HEK293 (cell line): ENCODE measurements at regions not wholly inside any gene's neighbourhood (a gene's known extent, or its start where the extent isn't known, plus 50 kb on each side); places are given as distances from the start of the nearest gene placed in this dataset.

Experiments used
- GLIS2 ChIP-seq: fragments of 450-650 bp; formaldehyde crosslinking; IDR thresholded peaks from 2 replicates; pipeline ENCODE4 v1.5.1; 2016; ENCODE audit warnings: missing biosample characterization, missing genetic modification characterization
- HOXA7 ChIP-seq: sonication (generic); formaldehyde crosslinking; IDR thresholded peaks from 2 replicates; pipeline ENCODE4 v1.8.1; 2022; ENCODE audit warnings: missing genetic modification reagents, borderline replicate concordance
- YY1 ChIP-seq: fragments of 450-650 bp; formaldehyde crosslinking; IDR thresholded peaks from 2 replicates; pipeline ENCODE4 v1.5.1; 2018; ENCODE audit warnings: missing biosample characterization, missing genetic modification characterization
- ZFP69B ChIP-seq: fragments of 450-650 bp; formaldehyde crosslinking; IDR thresholded peaks from 2 replicates; pipeline ENCODE4 v1.5.1; 2016; ENCODE audit warnings: missing biosample characterization, missing genetic modification characterization
- ZNF311 ChIP-seq: fragments of 450-650 bp; formaldehyde crosslinking; IDR thresholded peaks from 2 replicates; pipeline ENCODE4 v1.5.1; 2017; ENCODE audit warnings: missing biosample characterization, missing genetic modification characterization, borderline replicate concordance
- ZNF510 ChIP-seq: fragments of 450-650 bp; formaldehyde crosslinking; IDR thresholded peaks from 2 replicates; pipeline ENCODE4 v1.5.1; 2018; ENCODE audit warnings: mild to moderate bottlenecking, missing genetic modification characterization, missing biosample characterization; ENCODE audit not compliant: insufficient replicate concordance
- ZNF558 ChIP-seq: fragments of 450-650 bp; formaldehyde crosslinking; IDR thresholded peaks from 2 replicates; pipeline ENCODE4 v1.5.1; 2016; ENCODE audit warnings: missing biosample characterization, missing genetic modification characterization
- ZNF561 ChIP-seq: fragments of 450-650 bp; IDR thresholded peaks from 2 replicates; pipeline ENCODE4 v1.5.1; 2018; ENCODE audit warnings: missing biosample characterization, missing genetic modification characterization, borderline replicate concordance
- ZNF670 ChIP-seq: fragments of 450-650 bp; formaldehyde crosslinking; IDR thresholded peaks from 2 replicates; pipeline ENCODE4 v1.5.1; 2016; ENCODE audit warnings: missing biosample characterization, missing genetic modification characterization, low read depth
- ZNF776 ChIP-seq: fragments of 450-650 bp; formaldehyde crosslinking; IDR thresholded peaks from 2 replicates; pipeline ENCODE4 v1.5.0; 2017; ENCODE audit warnings: missing biosample characterization, missing genetic modification characterization, borderline replicate concordance
- TF ChIP-seq, protein P1 (sequence below): fragments of 450-650 bp; formaldehyde crosslinking; IDR thresholded peaks from 2 replicates; pipeline ENCODE4 v1.5.1; 2016; ENCODE audit warnings: missing biosample characterization, missing genetic modification characterization

DNA sequence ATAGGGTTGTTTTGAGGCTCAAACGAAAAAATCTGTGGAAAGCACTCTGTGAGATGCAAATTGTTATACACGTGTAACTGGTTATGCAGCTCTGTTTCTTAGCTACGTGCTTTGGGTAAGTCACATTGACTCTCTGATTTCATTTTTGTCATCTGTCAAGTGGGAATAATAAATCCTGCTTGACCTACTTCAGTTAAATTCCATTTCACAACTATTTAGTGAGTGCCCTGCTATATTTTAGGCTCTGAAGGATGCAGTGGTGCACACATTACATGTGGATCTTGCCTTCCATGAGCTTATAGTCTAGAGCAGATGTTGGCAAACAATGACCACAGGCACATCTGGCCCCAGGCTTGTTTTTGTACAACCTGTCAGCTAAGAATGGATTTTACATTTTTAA is 133.6 kb upstream of the PLET1 start:
- TF ChIP-seq, protein P1, sequence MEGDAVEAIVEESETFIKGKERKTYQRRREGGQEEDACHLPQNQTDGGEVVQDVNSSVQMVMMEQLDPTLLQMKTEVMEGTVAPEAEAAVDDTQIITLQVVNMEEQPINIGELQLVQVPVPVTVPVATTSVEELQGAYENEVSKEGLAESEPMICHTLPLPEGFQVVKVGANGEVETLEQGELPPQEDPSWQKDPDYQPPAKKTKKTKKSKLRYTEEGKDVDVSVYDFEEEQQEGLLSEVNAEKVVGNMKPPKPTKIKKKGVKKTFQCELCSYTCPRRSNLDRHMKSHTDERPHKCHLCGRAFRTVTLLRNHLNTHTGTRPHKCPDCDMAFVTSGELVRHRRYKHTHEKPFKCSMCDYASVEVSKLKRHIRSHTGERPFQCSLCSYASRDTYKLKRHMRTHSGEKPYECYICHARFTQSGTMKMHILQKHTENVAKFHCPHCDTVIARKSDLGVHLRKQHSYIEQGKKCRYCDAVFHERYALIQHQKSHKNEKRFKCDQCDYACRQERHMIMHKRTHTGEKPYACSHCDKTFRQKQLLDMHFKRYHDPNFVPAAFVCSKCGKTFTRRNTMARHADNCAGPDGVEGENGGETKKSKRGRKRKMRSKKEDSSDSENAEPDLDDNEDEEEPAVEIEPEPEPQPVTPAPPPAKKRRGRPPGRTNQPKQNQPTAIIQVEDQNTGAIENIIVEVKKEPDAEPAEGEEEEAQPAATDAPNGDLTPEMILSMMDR, result no peak
- TF ChIP-seq ZNF670 (no peak), ZNF311 (tag by site-specific recombination) (no peak), YY1 (tag by site-specific recombination) (no peak), GLIS2 (tag by site-specific recombination) (no peak), ZFP69B (tag by site-specific recombination) (no peak), ZNF558 (tag by site-specific recombination) (no peak), HOXA7 (CRISPR knock-in tag) (no peak), ZNF561 (tag by site-specific recombination) (no peak), ZNF510 (no peak), ZNF776 (no peak)
